ENCODE measurements at regions not wholly inside any gene's neighbourhood (a gene's known extent, or its start where the extent isn't known, plus 50 kb on each side); places are given as distances from the start of the nearest gene placed in this dataset.
"Not testable (repeated sequence)": the region's sequence is repeated elsewhere in the genome, so short reads cannot be mapped to it uniquely, and the experiment has no call there.

DNA sequence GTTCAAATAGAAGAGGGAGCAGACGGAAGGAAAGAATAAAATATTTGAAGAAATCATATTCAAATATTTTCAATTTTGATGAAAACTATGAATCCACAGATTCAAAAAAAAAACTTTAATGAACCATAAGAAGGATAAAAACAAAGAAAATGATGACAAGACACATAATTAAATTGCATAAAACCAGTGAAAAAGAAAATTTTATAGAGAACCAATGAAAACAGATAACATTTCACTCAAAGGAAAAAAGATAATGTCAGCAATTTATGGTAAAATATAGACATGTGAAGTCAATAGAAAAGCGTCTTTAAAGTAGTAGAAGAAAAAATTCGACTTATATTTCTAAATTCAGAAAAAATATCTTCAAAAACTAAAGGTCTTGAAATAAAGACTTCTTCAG, 546.5 kb upstream of the ATXN7L3B start:
- H4K20me1 ChIP-seq (ENCODE audit: insufficient read depth, low read length) = no peaks in the 10 kb centered on the region
- no peak for DNase-seq

DNA sequence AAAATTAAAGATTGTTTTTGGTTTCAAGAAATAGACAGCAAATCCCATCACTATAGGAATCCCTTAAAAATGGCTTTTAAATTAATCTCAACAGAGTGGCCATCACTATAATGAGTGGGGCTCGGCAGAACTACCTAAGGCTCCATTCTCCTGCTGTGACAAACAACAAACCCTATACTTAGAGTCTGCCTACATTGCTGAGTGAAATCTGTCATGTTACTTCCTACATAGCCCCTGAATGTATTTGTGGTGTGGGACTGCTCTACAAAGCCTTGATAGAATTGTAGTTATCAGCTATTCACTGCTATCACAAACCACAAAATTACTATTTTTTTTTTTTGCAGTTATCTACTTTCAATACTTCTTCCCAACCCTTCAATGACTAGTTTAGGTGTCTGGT, 538.7 kb upstream of the ATXN7L3B start:
- no peak overlapping the region for H3K27ac ChIP-seq (ENCODE audit: low read length)
- no peaks in the 10 kb centered on the region for H3K27me3 ChIP-seq (replicated peaks; ENCODE audit: insufficient read depth, low read length)
- H3F3A ChIP-seq (ENCODE audit: insufficient read depth, low read length) = no peaks in the 10 kb centered on the region
- H3K9ac ChIP-seq (ENCODE audit: low read length) = no peak overlapping the region
- no peaks in the 10 kb centered on the region for H3K4me1 ChIP-seq (ENCODE audit: low read length)
- H3K79me2 ChIP-seq (ENCODE audit: low read length) = no peaks in the 10 kb centered on the region
- no peaks in the 10 kb centered on the region for H3K9me2 ChIP-seq (replicated peaks; ENCODE audit: insufficient read depth, low read length)
- no peaks in the 10 kb centered on the region for H4K20me1 ChIP-seq (ENCODE audit: insufficient read depth, low read length)
- no peak for TF ChIP-seq EZH2phosphoT487 (IDR thresholded peaks at IDR 0.05; ENCODE audit: low read length)
- TF ChIP-seq, protein P1, sequence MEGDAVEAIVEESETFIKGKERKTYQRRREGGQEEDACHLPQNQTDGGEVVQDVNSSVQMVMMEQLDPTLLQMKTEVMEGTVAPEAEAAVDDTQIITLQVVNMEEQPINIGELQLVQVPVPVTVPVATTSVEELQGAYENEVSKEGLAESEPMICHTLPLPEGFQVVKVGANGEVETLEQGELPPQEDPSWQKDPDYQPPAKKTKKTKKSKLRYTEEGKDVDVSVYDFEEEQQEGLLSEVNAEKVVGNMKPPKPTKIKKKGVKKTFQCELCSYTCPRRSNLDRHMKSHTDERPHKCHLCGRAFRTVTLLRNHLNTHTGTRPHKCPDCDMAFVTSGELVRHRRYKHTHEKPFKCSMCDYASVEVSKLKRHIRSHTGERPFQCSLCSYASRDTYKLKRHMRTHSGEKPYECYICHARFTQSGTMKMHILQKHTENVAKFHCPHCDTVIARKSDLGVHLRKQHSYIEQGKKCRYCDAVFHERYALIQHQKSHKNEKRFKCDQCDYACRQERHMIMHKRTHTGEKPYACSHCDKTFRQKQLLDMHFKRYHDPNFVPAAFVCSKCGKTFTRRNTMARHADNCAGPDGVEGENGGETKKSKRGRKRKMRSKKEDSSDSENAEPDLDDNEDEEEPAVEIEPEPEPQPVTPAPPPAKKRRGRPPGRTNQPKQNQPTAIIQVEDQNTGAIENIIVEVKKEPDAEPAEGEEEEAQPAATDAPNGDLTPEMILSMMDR (IDR thresholded peaks at IDR 0.05; ENCODE audit: low read length) = no peak
- TF ChIP-seq EZH2 (optimal IDR thresholded peaks at IDR 0.05; ENCODE audit: low read depth, low read length) = no peak
- no peak overlapping the region for H3K4me2 ChIP-seq (ENCODE audit: low read depth, low read length)
- no peak for DNase-seq
- H2AFZ ChIP-seq (ENCODE audit: low read length) = no peak overlapping the region
- no peaks in the 10 kb centered on the region for H3K36me3 ChIP-seq (replicated peaks; ENCODE audit: insufficient read depth, low read length)
- no peaks in the 10 kb centered on the region for H3K9me3 ChIP-seq (replicated peaks; ENCODE audit: insufficient read depth, low read length)
- no peak overlapping the region for H3K4me3 ChIP-seq (ENCODE audit: low read length)

More for the DNA sequence above, 546.5 kb upstream of the ATXN7L3B start:
- no peaks in the 10 kb centered on the region for H3K27me3 ChIP-seq (replicated peaks; ENCODE audit: insufficient read depth, low read length)
- no peak overlapping the region for H2AFZ ChIP-seq (ENCODE audit: low read length)
- H3K4me3 ChIP-seq (ENCODE audit: low read length) = no peak overlapping the region
- no peaks in the 10 kb centered on the region for H3K4me1 ChIP-seq (ENCODE audit: low read length)
- no peaks in the 10 kb centered on the region for H3K9me2 ChIP-seq (replicated peaks; ENCODE audit: insufficient read depth, low read length)
- no peaks in the 10 kb centered on the region for H3K9me3 ChIP-seq (replicated peaks; ENCODE audit: insufficient read depth, low read length)
- no peaks in the 10 kb centered on the region for H3F3A ChIP-seq (ENCODE audit: insufficient read depth, low read length)
- no peak overlapping the region for H3K4me2 ChIP-seq (ENCODE audit: low read depth, low read length)
- no peak overlapping the region for H3K9ac ChIP-seq (ENCODE audit: low read length)
- no peak overlapping the region for H3K27ac ChIP-seq (ENCODE audit: low read length)
- H3K79me2 ChIP-seq (ENCODE audit: low read length) = no peaks in the 10 kb centered on the region
- no peaks in the 10 kb centered on the region for H3K36me3 ChIP-seq (replicated peaks; ENCODE audit: insufficient read depth, low read length)
- TF ChIP-seq EZH2phosphoT487 (IDR thresholded peaks at IDR 0.05; ENCODE audit: low read length) (no peak), EZH2 (optimal IDR thresholded peaks at IDR 0.05; ENCODE audit: low read depth, low read length) (no peak)
- TF ChIP-seq, protein P1 (IDR thresholded peaks at IDR 0.05; ENCODE audit: low read length) = no peak

DNA sequence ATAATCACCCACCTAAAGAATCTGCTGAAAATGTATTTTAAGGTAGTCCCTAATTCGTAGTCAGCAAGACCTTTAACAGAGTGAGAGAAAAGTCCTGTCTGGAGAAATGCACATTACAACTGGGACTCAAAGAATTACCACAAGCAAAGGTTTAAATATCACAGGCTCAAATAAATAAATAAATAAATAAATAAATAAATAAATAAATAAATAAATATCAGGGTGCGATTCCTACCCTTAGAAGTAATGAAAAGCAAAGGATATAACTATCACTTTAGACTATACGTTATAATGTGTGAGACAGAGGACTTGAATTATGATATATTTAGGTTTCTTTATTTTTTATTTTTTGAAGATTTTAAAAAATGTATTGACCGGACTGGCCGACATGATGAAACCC, 522.5 kb upstream of the ATXN7L3B start:
- Histone ChIP-seq H3K4me2 (ENCODE audit: low read depth, low read length) (no peak overlapping the region), H3K9me2 (replicated peaks; ENCODE audit: insufficient read depth, low read length) (no peaks in the 10 kb centered on the region), H3K9me3 (replicated peaks; ENCODE audit: insufficient read depth, low read length) (no peaks in the 10 kb centered on the region), H3K27me3 (replicated peaks; ENCODE audit: insufficient read depth, low read length) (no peaks in the 10 kb centered on the region), H3K36me3 (replicated peaks; ENCODE audit: insufficient read depth, low read length) (no peaks in the 10 kb centered on the region), H2AFZ (ENCODE audit: low read length) (no peak overlapping the region), H3K27ac (ENCODE audit: low read length) (no peak overlapping the region), H3K4me3 (ENCODE audit: low read length) (no peak overlapping the region), H3K4me1 (ENCODE audit: low read length) (no peaks in the 10 kb centered on the region), H3K79me2 (ENCODE audit: low read length) (no peaks in the 10 kb centered on the region), H4K20me1 (ENCODE audit: insufficient read depth, low read length) (no peaks in the 10 kb centered on the region), H3F3A (ENCODE audit: insufficient read depth, low read length) (no peaks in the 10 kb centered on the region), H3K9ac (ENCODE audit: low read length) (no peak overlapping the region)
- no peak for DNase-seq
- no peak for TF ChIP-seq EZH2phosphoT487 (IDR thresholded peaks at IDR 0.05; ENCODE audit: low read length)
- TF ChIP-seq, protein P1 (IDR thresholded peaks at IDR 0.05; ENCODE audit: low read length) = no peak

DNA sequence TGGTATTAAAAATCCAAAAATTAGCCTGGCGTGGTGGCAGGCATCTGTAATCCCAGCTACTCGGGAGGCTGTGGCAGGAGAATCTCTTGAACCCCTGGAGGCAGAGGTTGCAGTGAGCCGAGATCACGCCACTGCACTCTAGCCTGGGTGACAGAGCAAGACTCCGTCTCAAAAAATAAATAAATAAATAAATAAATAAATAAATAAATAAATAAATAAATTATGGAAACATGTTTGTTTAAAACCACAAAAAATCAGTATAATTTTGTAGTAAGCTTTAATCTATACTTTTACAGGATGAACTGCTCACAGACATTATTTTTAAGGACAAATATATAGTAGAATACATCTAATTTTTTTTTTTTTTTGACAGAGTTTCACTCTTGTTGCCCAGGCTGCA, 521.3 kb upstream of the ATXN7L3B start:
- H3K36me3 ChIP-seq (replicated peaks; ENCODE audit: insufficient read depth, low read length) = not testable (repeated sequence)

More for the DNA sequence above, 521.3 kb upstream of the ATXN7L3B start:
- not testable (repeated sequence) for H3K4me2 ChIP-seq (ENCODE audit: low read depth, low read length); H3F3A ChIP-seq (ENCODE audit: insufficient read depth, low read length); H2AFZ ChIP-seq (ENCODE audit: low read length); H3K9me2 ChIP-seq (replicated peaks; ENCODE audit: insufficient read depth, low read length); H3K4me1 ChIP-seq (ENCODE audit: low read length); H3K9me3 ChIP-seq (replicated peaks; ENCODE audit: insufficient read depth, low read length); H3K4me3 ChIP-seq (ENCODE audit: low read length); H3K9ac ChIP-seq (ENCODE audit: low read length); H4K20me1 ChIP-seq (ENCODE audit: insufficient read depth, low read length); H3K27me3 ChIP-seq (replicated peaks; ENCODE audit: insufficient read depth, low read length); H3K79me2 ChIP-seq (ENCODE audit: low read length); H3K27ac ChIP-seq (ENCODE audit: low read length); DNase-seq

All from MM.1S (cell line).